OCI-LY1 (cell line): ENCODE measurements at regions not wholly inside any gene's neighbourhood (a gene's known extent, or its start where the extent isn't known, plus 50 kb on each side); places are given as distances from the start of the nearest gene placed in this dataset.

Source experiments
- H2AFZ ChIP-seq: fragments of 200-600 bp; sonication (generic), shearing (Covaris generic); 2 replicates; pipeline ENCODE4 v1.6.0; 2014; ENCODE audit warnings: antibody characterized with exemption, mild to moderate bottlenecking, low read length
- H3F3A ChIP-seq: fragments of 200-600 bp; sonication (generic), shearing (Covaris generic); 2 replicates; pipeline ENCODE4 v1.6.0; 2014; ENCODE audit warnings: mild to moderate bottlenecking, antibody characterized with exemption, low read length, moderate library complexity; ENCODE audit not compliant: insufficient read depth
- H3K27ac ChIP-seq: fragments of 200-600 bp; sonication (generic); 2 replicates; pipeline ENCODE4 v1.5.1; 2014; ENCODE audit warnings: low read length, mixed run types, mild to moderate bottlenecking, low read depth; ENCODE audit not compliant: poor library complexity, severe bottlenecking
- H3K27me3 ChIP-seq: fragments of 200-600 bp; sonication (generic); 2 replicates; pipeline ENCODE4 v1.6.0; 2014; ENCODE audit warnings: antibody characterized with exemption, mild to moderate bottlenecking, low read length, moderate library complexity; ENCODE audit not compliant: insufficient read depth
- H3K36me3 ChIP-seq: fragments of 200-600 bp; sonication (generic); 2 replicates; pipeline ENCODE4 v1.6.1; 2014; ENCODE audit warnings: mild to moderate bottlenecking, antibody characterized with exemption, low read length, moderate library complexity, mixed read lengths; ENCODE audit not compliant: insufficient read depth
- H3K4me1 ChIP-seq: fragments of 200-600 bp; sonication (generic); 2 replicates; pipeline ENCODE4 v1.5.1; 2014; ENCODE audit warnings: mild to moderate bottlenecking, low read length, moderate library complexity; ENCODE audit not compliant: insufficient read depth, severe bottlenecking
- H3K4me2 ChIP-seq: fragments of 200-600 bp; sonication (generic), shearing (Covaris generic); 2 replicates; pipeline ENCODE4 v1.6.1; 2014; ENCODE audit warnings: low read length
- H3K4me3 ChIP-seq: fragments of 200-600 bp; sonication (generic); 2 replicates; pipeline ENCODE4 v1.5.1; 2014; ENCODE audit warnings: low read length, low read depth, mild to moderate bottlenecking, mixed read lengths; ENCODE audit not compliant: poor library complexity, severe bottlenecking
- H3K79me2 ChIP-seq: fragments of 200-600 bp; shearing (Covaris generic); 2 replicates; pipeline ENCODE4 v1.6.1; 2016; ENCODE audit warnings: mixed run types, low read length, mixed read lengths; ENCODE audit not compliant: insufficient read depth
- H3K9ac ChIP-seq: fragments of 200-600 bp; sonication (generic), shearing (Covaris generic); 2 replicates; pipeline ENCODE4 v1.6.1; 2014; ENCODE audit warnings: mild to moderate bottlenecking, low read length, mixed read lengths
- H3K9me2 ChIP-seq: fragments of 200-600 bp; sonication (generic), shearing (Covaris generic); 2 replicates; pipeline ENCODE4 v1.6.1; 2014; ENCODE audit warnings: low read depth, mild to moderate bottlenecking, low read length, mixed read lengths
- H3K9me3 ChIP-seq: fragments of 200-600 bp; shearing (Covaris generic); 2 replicates; pipeline ENCODE4 v1.6.1; 2014; ENCODE audit warnings: low read length, mixed read lengths
- H4K20me1 ChIP-seq: fragments of 200-600 bp; sonication (generic), shearing (Covaris generic); 2 replicates; pipeline ENCODE4 v1.6.0; 2016; ENCODE audit warnings: mild to moderate bottlenecking, low read length; ENCODE audit not compliant: insufficient read depth
- EZH2 ChIP-seq: fragments of 200-600 bp; sonication (generic), shearing (Covaris generic); IDR thresholded peaks from 2 replicates; pipeline ENCODE4 v1.8.0; 2017; ENCODE audit warnings: borderline replicate concordance, mixed run types, mild to moderate bottlenecking, antibody characterized with exemption, low read length, moderate library complexity, mixed read lengths
- TF ChIP-seq, protein P1 (sequence below): fragments of 200-600 bp; sonication (generic), shearing (Covaris generic); IDR thresholded peaks from 2 replicates; pipeline ENCODE4 v1.5.1; 2017; ENCODE audit warnings: mild to moderate bottlenecking, antibody characterized with exemption, low read length, moderate library complexity, mixed read lengths

DNA sequence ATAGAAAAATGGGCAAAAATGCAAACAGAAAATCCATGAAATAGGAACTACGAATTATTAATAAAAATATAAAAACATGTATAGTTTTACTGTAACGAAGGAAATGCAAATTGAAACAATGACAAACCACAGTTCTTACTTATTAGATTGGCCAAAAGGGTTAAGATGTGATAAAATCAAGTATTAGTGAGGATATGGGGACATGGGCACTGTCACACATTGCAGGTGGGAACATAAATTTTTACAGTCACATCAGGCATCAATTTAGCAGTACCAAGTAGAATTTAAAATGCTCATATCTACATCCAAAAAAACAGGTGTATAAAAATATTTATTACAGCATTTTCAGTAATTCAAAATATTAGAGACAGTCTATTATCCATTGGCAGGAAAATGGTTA, 353.2 kb upstream of the API5 start:
- H3K79me2 ChIP-seq, result no peaks in the 10 kb centered on the region
- no peak overlapping the region for H3K27ac ChIP-seq
- no peaks in the 10 kb centered on the region for H4K20me1 ChIP-seq
- H3F3A ChIP-seq, result no peaks in the 10 kb centered on the region
- no peak overlapping the region for H3K4me2 ChIP-seq
- no peak overlapping the region for H3K4me3 ChIP-seq
- no peaks in the 10 kb centered on the region for H3K9me2 ChIP-seq
- TF ChIP-seq, protein P1, sequence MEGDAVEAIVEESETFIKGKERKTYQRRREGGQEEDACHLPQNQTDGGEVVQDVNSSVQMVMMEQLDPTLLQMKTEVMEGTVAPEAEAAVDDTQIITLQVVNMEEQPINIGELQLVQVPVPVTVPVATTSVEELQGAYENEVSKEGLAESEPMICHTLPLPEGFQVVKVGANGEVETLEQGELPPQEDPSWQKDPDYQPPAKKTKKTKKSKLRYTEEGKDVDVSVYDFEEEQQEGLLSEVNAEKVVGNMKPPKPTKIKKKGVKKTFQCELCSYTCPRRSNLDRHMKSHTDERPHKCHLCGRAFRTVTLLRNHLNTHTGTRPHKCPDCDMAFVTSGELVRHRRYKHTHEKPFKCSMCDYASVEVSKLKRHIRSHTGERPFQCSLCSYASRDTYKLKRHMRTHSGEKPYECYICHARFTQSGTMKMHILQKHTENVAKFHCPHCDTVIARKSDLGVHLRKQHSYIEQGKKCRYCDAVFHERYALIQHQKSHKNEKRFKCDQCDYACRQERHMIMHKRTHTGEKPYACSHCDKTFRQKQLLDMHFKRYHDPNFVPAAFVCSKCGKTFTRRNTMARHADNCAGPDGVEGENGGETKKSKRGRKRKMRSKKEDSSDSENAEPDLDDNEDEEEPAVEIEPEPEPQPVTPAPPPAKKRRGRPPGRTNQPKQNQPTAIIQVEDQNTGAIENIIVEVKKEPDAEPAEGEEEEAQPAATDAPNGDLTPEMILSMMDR, result no peak
- no peak for TF ChIP-seq EZH2
- no peak overlapping the region for H2AFZ ChIP-seq
- H3K27me3 ChIP-seq, result no peaks in the 10 kb centered on the region
- no peaks in the 10 kb centered on the region for H3K4me1 ChIP-seq
- no peak overlapping the region for H3K9ac ChIP-seq
- no peaks in the 10 kb centered on the region for H3K36me3 ChIP-seq
- H3K9me3 ChIP-seq, result no peaks in the 10 kb centered on the region

DNA sequence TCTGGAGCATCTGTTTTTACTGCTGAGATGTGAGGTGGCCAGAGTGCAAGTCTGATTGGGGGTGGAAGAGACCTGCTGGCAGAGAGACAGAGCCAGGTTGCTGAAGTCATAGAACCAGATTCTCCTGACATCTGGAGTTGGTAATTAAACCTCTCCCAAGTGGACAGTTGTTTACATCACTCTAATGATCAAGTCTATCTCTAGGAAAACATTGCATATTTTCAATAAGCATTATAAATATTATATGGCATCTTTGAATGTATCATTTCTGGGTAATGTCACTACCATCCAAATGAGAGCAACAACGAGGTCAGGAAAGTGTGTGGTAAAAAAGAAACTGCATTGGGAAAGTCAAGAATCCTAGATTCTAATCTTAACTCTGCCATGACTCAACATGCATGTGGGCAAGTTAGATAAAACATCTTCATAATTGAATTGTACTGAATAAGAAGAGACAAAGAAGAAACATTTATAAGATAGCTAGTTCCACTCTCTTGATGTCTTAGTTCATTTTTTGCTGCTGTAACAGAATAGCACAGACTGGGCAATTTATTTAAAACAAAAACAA, 351.2 kb upstream of the API5 start:
- no peak overlapping the region for H3K9ac ChIP-seq

DNA sequence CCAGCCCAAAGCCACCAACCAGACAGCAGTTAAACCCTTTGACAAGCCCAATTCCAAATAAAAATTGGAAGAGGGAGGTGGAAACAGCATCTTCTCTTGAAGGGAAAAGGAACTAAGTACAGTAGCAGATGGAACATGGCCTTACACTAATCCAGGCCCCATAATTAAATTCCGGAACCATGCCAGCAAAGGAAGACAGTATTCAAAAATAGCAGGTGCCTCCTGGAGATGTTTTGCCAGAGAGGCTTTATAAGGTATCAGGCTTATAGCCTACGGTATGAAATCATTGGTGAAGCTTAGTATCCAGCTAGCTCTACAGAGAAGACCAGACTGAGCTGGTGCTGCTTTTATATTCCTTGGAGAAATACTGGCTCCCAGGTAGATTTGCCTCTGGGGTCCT, 344.1 kb upstream of the API5 start:
- no peak for TF ChIP-seq EZH2
- TF ChIP-seq, protein P1, result no peak

More for the DNA sequence above, 351.2 kb upstream of the API5 start:
- no peaks in the 10 kb centered on the region for H3K9me3 ChIP-seq
- no peaks in the 10 kb centered on the region for H3K4me1 ChIP-seq
- H3K79me2 ChIP-seq, result no peaks in the 10 kb centered on the region
- no peaks in the 10 kb centered on the region for H3F3A ChIP-seq
- H4K20me1 ChIP-seq, result no peaks in the 10 kb centered on the region
- no peak overlapping the region for H3K4me3 ChIP-seq
- no peak for TF ChIP-seq EZH2
- TF ChIP-seq, protein P1, result no peak
- H2AFZ ChIP-seq, result no peak overlapping the region
- H3K9me2 ChIP-seq, result no peaks in the 10 kb centered on the region
- no peaks in the 10 kb centered on the region for H3K36me3 ChIP-seq
- no peak overlapping the region for H3K4me2 ChIP-seq
- H3K27ac ChIP-seq, result no peak overlapping the region
- no peaks in the 10 kb centered on the region for H3K27me3 ChIP-seq

More for the DNA sequence above, 344.1 kb upstream of the API5 start:
- H3K79me2 ChIP-seq, result no peaks in the 10 kb centered on the region
- H3K4me2 ChIP-seq, result no peak overlapping the region
- no peaks in the 10 kb centered on the region for H4K20me1 ChIP-seq
- no peak overlapping the region for H3K27ac ChIP-seq
- H3K36me3 ChIP-seq, result no peaks in the 10 kb centered on the region
- no peaks in the 10 kb centered on the region for H3K9me2 ChIP-seq
- no peak overlapping the region for H3K9ac ChIP-seq
- no peak overlapping the region for H3K4me3 ChIP-seq
- no peak overlapping the region for H2AFZ ChIP-seq
- H3K27me3 ChIP-seq, result no peaks in the 10 kb centered on the region
- H3F3A ChIP-seq, result no peaks in the 10 kb centered on the region
- H3K4me1 ChIP-seq, result no peaks in the 10 kb centered on the region
- no peaks in the 10 kb centered on the region for H3K9me3 ChIP-seq
